Neuronal stem cell (in vitro differentiated cells): ENCODE measurements at regions not wholly inside any gene's neighbourhood (a gene's known extent, or its start where the extent isn't known, plus 50 kb on each side); places are given as distances from the start of the nearest gene placed in this dataset.
A peak's percentile ranks its signal among the peaks of the same experiment; 100 is the strongest.

ENCODE experiments used
- DNase-seq: peaks from one replicate; pipeline ENCODE4 v3.0.0-alpha.2; 2013; ENCODE audit warnings: low spot score
- H2AFZ ChIP-seq: one replicate; pipeline ENCODE4 v1.6.1; 2013; ENCODE audit warnings: mild to moderate bottlenecking, low read length, inconsistent platforms
- H2AK5ac ChIP-seq: 2 replicates; pipeline ENCODE4 v1.6.1; 2013; ENCODE audit warnings: low read depth, mild to moderate bottlenecking, inconsistent platforms, low read length, moderate library complexity, mixed read lengths
- H2BK120ac ChIP-seq: 2 replicates; pipeline ENCODE4 v1.6.1; 2013; ENCODE audit warnings: low read depth, mild to moderate bottlenecking, inconsistent platforms, low read length, moderate library complexity, mixed read lengths
- H2BK12ac ChIP-seq: one replicate; pipeline ENCODE4 v1.6.1; 2013; ENCODE audit warnings: low read length, inconsistent platforms
- H2BK15ac ChIP-seq: 2 replicates; pipeline ENCODE4 v1.6.1; 2013; ENCODE audit warnings: mild to moderate bottlenecking, low read length, inconsistent platforms, mixed read lengths
- H2BK5ac ChIP-seq: one replicate; pipeline ENCODE4 v1.6.1; 2013; ENCODE audit warnings: inconsistent platforms, mild to moderate bottlenecking, low read length, moderate library complexity
- H3K14ac ChIP-seq: one replicate; pipeline ENCODE4 v1.6.1; 2013; ENCODE audit warnings: low read length, inconsistent platforms
- H3K18ac ChIP-seq: 2 replicates; pipeline ENCODE4 v1.6.1; 2013; ENCODE audit warnings: low read length, inconsistent platforms
- H3K23ac ChIP-seq: 2 replicates; pipeline ENCODE4 v1.6.1; 2013; ENCODE audit warnings: low read depth, mild to moderate bottlenecking, mixed read lengths, low read length, inconsistent platforms; ENCODE audit not compliant: poor library complexity
- H3K27ac ChIP-seq: replicated peaks from 3 replicates; pipeline ENCODE4 v1.5.1; 2013; ENCODE audit warnings: low read length, inconsistent platforms
- H3K27me3 ChIP-seq, 3 experiments: 2 replicates each; pipeline ENCODE4 v1.6.1; 2013; ENCODE audit warnings: low read length in 3 of 3, mild to moderate bottlenecking in 2 of 3, inconsistent platforms in 1 of 3, low read depth in 1 of 3, mixed read lengths in 1 of 3, moderate library complexity in 1 of 3; ENCODE audit not compliant: control insufficient read depth in 3 of 3, insufficient read depth in 3 of 3
- H3K36me3 ChIP-seq, 2 donors: replicated peaks in 1 of 2; 2 replicates each; pipeline ENCODE4 v1.6.1; 2013; ENCODE audit warnings: low read length in 2 of 2; ENCODE audit not compliant: control insufficient read depth in 2 of 2, insufficient read depth in 2 of 2
- H3K4ac ChIP-seq: 2 replicates; pipeline ENCODE4 v1.6.1; 2013; ENCODE audit warnings: inconsistent platforms, mild to moderate bottlenecking, low read length, moderate library complexity
- H3K4me1 ChIP-seq, 2 donors: 1 replicate in 1 of 2; 2 replicates in 1 of 2; pipeline ENCODE4 v1.6.1; 2013; ENCODE audit warnings: low read length in 2 of 2, low read depth in 1 of 2; ENCODE audit not compliant: control insufficient read depth in 2 of 2, insufficient read depth in 1 of 2
- H3K4me2 ChIP-seq: one replicate; pipeline ENCODE4 v1.6.1; 2013; ENCODE audit warnings: mild to moderate bottlenecking, low read length, inconsistent platforms; ENCODE audit not compliant: insufficient read depth, poor library complexity, severe bottlenecking
- H3K4me3 ChIP-seq, 2 donors: 2 replicates each; pipeline ENCODE4 v1.5.1; 2013; ENCODE audit warnings: low read length in 2 of 2, mild to moderate bottlenecking in 2 of 2, inconsistent platforms in 1 of 2, moderate library complexity in 1 of 2
- H3K79me1 ChIP-seq: one replicate; pipeline ENCODE4 v1.6.1; 2013; ENCODE audit warnings: low read depth, mild to moderate bottlenecking, inconsistent platforms, low read length, moderate library complexity
- H3K9ac ChIP-seq: one replicate; pipeline ENCODE4 v1.6.1; 2013; ENCODE audit warnings: mild to moderate bottlenecking, low read depth, low read length, inconsistent platforms; ENCODE audit not compliant: poor library complexity
- H3K9me3 ChIP-seq, 2 donors: replicated peaks in 1 of 2; 2 replicates each; pipeline versions ENCODE3 to v1.6.1; 2013; ENCODE audit warnings: low read length in 2 of 2, mild to moderate bottlenecking in 2 of 2, inconsistent platforms in 1 of 2, low read depth in 1 of 2, mixed read lengths in 1 of 2, moderate library complexity in 1 of 2; ENCODE audit not compliant: control insufficient read depth in 2 of 2, insufficient read depth in 1 of 2
- H4K8ac ChIP-seq: one replicate; pipeline ENCODE4 v1.6.1; 2013; ENCODE audit warnings: low read depth, mild to moderate bottlenecking, inconsistent platforms, low read length, moderate library complexity
- H4K91ac ChIP-seq: one replicate; pipeline ENCODE4 v1.6.1; 2013; ENCODE audit warnings: low read length, low read depth, mild to moderate bottlenecking, inconsistent platforms; ENCODE audit not compliant: poor library complexity
- WGBS, 2 donors: extraction: QIAGEN DNeasy Blood & Tissue Kit; methylation state at CpG; one replicate each; pipeline ENCODE4 v1.1.7; 2013; ENCODE audit warnings: missing lambda C conversion rate in 2 of 2, mixed read lengths in 1 of 2; ENCODE audit not compliant: insufficient read length in 2 of 2, insufficient replicate concordance in 1 of 2; ENCODE audit errors: extremely low coverage in 2 of 2; 5-methylcytosine and 5-hydroxymethylcytosine counted together

GRCh38 chr4:160235771-160236170, 1132.9 kb downstream of the RAPGEF2 start:
- Histone ChIP-seq H3K9ac (no peak overlapping the region), H3K23ac (no peak overlapping the region), H2BK120ac (no peak overlapping the region)

GRCh38 chr4:160238790-160239189, 1135.9 kb downstream of the RAPGEF2 start:
- Histone ChIP-seq H2BK12ac (no peak overlapping the region), H2AFZ (no peak overlapping the region), H3K14ac (no peak overlapping the region), H2BK15ac (no peak overlapping the region), H4K91ac (no peak overlapping the region), H3K4me3 (no peak overlapping the region), H3K27ac (no peak overlapping the region), H2BK120ac (no peak overlapping the region), H3K9me3 (no peaks in the 10 kb centered on the region), H3K18ac (no peak overlapping the region), H3K4me2 (no peak overlapping the region), H3K4ac (no peak overlapping the region), H3K23ac (no peak overlapping the region), H4K8ac (no peak overlapping the region), H3K9ac (no peak overlapping the region), H2AK5ac (no peak overlapping the region), H2BK5ac (no peak overlapping the region), H3K79me1 (no peaks in the 10 kb centered on the region), H3K36me3 (no peaks in the 10 kb centered on the region), H3K27me3 (no peaks in the 10 kb centered on the region), H3K4me1 (no peaks in the 10 kb centered on the region)
- WGBS, 2 donors, result no CpG with 5 or more reads among the region's 1 CpG
- DNase-seq, result no peak

More at GRCh38 chr4:160235771-160236170, 1132.9 kb downstream of the RAPGEF2 start:
- Histone ChIP-seq H2BK15ac (no peak overlapping the region), H3K14ac (no peak overlapping the region), H3K18ac (no peak overlapping the region), H3K9me3 (no peaks in the 10 kb centered on the region), H3K36me3 (no peaks in the 10 kb centered on the region), H2BK5ac (no peak overlapping the region), H3K27ac (no peak overlapping the region), H4K91ac (no peak overlapping the region), H2AK5ac (no peak overlapping the region), H3K27me3 (no peaks in the 10 kb centered on the region), H4K8ac (no peak overlapping the region), H2BK12ac (no peak overlapping the region), H3K79me1 (no peaks in the 10 kb centered on the region), H2AFZ (peak overlapping the region; percentile 54), H3K4ac (no peak overlapping the region), H3K4me1 (peaks cover 3 to 4% of the 10 kb centered on the region in 2 donors), H3K4me3 (no peak overlapping the region), H3K4me2 (no peak overlapping the region)
- DNase-seq, result no peak

GRCh38 chr4:160247091-160247656, 1144.3 kb downstream of the RAPGEF2 start:
- H3K23ac ChIP-seq, result peak overlapping the region; percentile 20
- H2BK12ac ChIP-seq, result no peak overlapping the region
- H2AFZ ChIP-seq, result no peak overlapping the region
- DNase-seq, result no peak
- no peaks in the 10 kb centered on the region for H3K27me3 ChIP-seq
- H3K36me3 ChIP-seq, result no peaks in the 10 kb centered on the region
- no CpG with 5 or more reads among the region's 7 CpGs for WGBS, 2 donors
- no peak overlapping the region for H3K4me2 ChIP-seq
- no peak overlapping the region for H2AK5ac ChIP-seq
- peak overlapping the region; percentile 18 for H3K18ac ChIP-seq
- no peak overlapping the region for H3K27ac ChIP-seq
- H3K4me1 ChIP-seq, result peaks cover 2 to 6% of the 10 kb centered on the region in 2 donors
- no peak overlapping the region for H3K14ac ChIP-seq
- no peaks in the 10 kb centered on the region for H3K79me1 ChIP-seq
- no peak overlapping the region for H4K8ac ChIP-seq
- no peak overlapping the region for H3K9ac ChIP-seq
- no peak overlapping the region for H2BK120ac ChIP-seq
- no peaks in the 10 kb centered on the region for H3K9me3 ChIP-seq
- peak overlapping the region in 1 of 2 donors; percentile 50 for H3K4me3 ChIP-seq
- H3K4ac ChIP-seq, result peak overlapping the region; percentile 85
- H2BK5ac ChIP-seq, result no peak overlapping the region
- peak overlapping the region; percentile 37 for H2BK15ac ChIP-seq
- H4K91ac ChIP-seq, result no peak overlapping the region

GRCh38 chr4:160251522-160252170, 1148.8 kb downstream of the RAPGEF2 start:
- Histone ChIP-seq H4K8ac (no peak overlapping the region), H3K27ac (no peak overlapping the region)

More at GRCh38 chr4:160251522-160252170, 1148.8 kb downstream of the RAPGEF2 start:
- Histone ChIP-seq H2BK15ac (no peak overlapping the region), H3K4me1 (peaks cover 2 to 6% of the 10 kb centered on the region in 2 donors), H3K18ac (no peak overlapping the region), H3K27me3 (no peaks in the 10 kb centered on the region), H3K79me1 (no peaks in the 10 kb centered on the region), H2BK12ac (no peak overlapping the region), H3K4me2 (no peak overlapping the region), H3K4me3 (no peak overlapping the region), H3K4ac (no peak overlapping the region), H3K9ac (no peak overlapping the region), H3K9me3 (no peaks in the 10 kb centered on the region), H2BK120ac (no peak overlapping the region), H2BK5ac (no peak overlapping the region), H4K91ac (no peak overlapping the region), H2AK5ac (no peak overlapping the region), H3K23ac (no peak overlapping the region), H3K36me3 (no peaks in the 10 kb centered on the region), H3K14ac (no peak overlapping the region), H2AFZ (peak overlapping the region; percentile 74)
- no CpG with 5 or more reads among the region's 3 CpGs for WGBS, 2 donors
- DNase-seq, result no peak
